ENCODE measurements at regions not wholly inside any gene's neighbourhood (a gene's known extent, or its start where the extent isn't known, plus 50 kb on each side); places are given as distances from the start of the nearest gene placed in this dataset.

DNA sequence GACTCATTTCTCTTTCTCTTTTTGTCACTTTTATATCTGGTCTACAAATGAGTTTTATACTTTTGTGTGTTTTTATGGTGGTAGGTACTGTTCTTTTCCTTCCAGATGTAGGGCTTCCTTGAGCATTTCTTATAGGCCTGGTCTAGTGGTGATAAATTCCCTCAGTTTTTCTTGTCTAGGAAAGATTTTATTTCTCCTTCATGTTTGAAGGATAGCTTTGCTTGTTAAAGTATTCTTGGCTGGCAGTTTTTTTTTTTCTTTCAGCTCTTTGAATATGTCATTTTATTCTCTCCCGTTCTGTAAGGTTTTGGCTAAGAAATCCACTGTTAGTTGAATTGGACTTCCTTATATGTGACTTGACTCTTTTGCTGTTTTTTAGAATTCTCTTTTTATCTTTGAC is 292.7 kb downstream of the RPS24 start:
- DNase-seq, result no peak
- no peaks in the 10 kb centered on the region for H3K36me3 ChIP-seq
- no peak overlapping the region for H3K4me3 ChIP-seq (ENCODE audit: low read depth, low read length)
- no peaks in the 10 kb centered on the region for H3K4me1 ChIP-seq
- H3K27me3 ChIP-seq, result no peaks in the 10 kb centered on the region
- H3K9me3 ChIP-seq, result no peaks in the 10 kb centered on the region
- TF ChIP-seq, protein P1, sequence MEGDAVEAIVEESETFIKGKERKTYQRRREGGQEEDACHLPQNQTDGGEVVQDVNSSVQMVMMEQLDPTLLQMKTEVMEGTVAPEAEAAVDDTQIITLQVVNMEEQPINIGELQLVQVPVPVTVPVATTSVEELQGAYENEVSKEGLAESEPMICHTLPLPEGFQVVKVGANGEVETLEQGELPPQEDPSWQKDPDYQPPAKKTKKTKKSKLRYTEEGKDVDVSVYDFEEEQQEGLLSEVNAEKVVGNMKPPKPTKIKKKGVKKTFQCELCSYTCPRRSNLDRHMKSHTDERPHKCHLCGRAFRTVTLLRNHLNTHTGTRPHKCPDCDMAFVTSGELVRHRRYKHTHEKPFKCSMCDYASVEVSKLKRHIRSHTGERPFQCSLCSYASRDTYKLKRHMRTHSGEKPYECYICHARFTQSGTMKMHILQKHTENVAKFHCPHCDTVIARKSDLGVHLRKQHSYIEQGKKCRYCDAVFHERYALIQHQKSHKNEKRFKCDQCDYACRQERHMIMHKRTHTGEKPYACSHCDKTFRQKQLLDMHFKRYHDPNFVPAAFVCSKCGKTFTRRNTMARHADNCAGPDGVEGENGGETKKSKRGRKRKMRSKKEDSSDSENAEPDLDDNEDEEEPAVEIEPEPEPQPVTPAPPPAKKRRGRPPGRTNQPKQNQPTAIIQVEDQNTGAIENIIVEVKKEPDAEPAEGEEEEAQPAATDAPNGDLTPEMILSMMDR (IDR thresholded peaks at IDR 0.05; ENCODE audit: low read depth, low read length), result no peak

DNA sequence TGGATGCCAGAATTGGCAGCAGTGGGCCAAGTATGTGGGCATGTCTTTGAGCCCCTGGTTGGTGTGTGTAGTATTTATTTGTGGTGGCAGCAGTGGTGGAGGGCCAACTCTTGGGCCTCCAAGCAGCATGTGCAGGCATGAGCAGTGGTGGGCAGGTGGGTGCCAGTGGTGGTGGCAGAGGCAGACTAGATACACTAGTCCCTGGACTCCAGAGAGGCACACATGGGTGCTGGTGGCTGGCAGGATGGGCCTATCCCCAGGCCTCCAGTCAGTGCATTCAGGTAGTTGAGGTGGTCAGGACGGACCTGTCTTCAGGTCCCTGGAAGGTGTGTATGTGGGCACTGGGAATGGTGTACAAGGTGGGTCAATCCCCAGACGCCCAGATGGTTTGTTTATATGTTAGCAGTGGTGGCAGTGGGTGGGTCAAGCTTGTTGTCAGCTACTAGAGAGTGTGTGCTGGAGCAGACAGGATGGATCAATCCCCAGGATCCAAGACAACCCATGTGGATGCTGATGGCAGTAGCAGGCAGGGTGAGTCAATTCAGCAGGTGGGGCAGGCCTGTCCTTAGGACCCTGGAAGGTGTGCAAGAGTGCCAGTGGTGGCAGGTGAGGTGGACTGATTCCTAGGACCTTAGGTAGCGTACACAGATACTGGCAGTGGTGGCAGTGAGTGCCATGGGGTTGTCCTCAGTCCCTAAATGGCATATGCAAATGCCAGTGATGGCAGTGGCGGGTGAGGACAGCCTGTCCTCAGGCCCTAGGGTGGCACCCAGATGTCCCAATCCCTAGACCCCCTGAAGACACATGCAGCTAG is 294.3 kb downstream of the RPS24 start:
- no peaks in the 10 kb centered on the region for H3K4me1 ChIP-seq
- H3K9me3 ChIP-seq, result no peaks in the 10 kb centered on the region
- no peak for DNase-seq
- no peaks in the 10 kb centered on the region for H3K27me3 ChIP-seq
- no peak overlapping the region for H3K4me3 ChIP-seq (ENCODE audit: low read depth, low read length)
- H3K36me3 ChIP-seq, result no peaks in the 10 kb centered on the region
- TF ChIP-seq, protein P1 (IDR thresholded peaks at IDR 0.05; ENCODE audit: low read depth, low read length), result no peak

DNA sequence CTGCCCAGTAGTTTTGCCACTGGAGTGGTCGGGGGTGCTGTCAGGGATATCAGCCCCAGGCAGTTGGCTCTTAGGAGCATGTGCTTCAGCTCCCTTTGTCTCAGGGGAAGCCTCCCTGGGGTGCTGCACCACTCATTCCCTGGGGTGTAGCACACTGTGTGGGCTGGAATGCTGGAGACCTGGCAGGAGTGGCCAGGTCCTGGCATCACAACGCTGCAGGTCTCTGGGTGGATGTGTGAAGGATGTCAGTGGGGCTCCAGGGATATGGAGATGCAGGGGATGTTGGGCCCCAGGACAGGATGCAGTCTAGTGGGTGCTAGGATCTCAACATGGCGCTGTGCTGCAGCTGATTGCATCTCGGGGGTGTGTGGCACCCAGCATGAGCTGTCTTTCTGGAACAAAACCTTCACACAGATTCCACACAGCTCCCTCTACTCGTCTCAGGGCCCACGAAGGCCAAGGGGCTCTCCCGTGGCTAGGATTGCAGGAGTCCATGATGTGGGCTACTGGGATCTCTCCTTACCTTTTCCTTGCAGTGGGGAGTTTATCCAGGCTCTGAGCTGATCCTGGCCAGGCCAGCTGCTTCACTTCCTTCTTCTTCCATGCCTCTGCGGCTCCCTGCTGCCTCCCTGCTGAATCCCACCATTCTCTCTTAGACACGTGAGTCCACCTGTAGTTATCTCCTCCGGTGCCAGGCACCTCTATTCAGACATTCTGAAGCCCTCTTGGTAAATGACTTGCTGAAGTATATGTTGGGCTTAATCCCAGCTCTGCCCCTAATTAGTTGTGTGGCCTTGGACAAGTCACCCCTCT is 295.1 kb downstream of the RPS24 start:
- no peak for DNase-seq
- TF ChIP-seq, protein P1 (IDR thresholded peaks at IDR 0.05; ENCODE audit: low read depth, low read length), result no peak
- H3K36me3 ChIP-seq, result no peaks in the 10 kb centered on the region
- H3K4me1 ChIP-seq, result no peaks in the 10 kb centered on the region
- no peak overlapping the region for H3K4me3 ChIP-seq (ENCODE audit: low read depth, low read length)
- no peaks in the 10 kb centered on the region for H3K27me3 ChIP-seq
- no peaks in the 10 kb centered on the region for H3K9me3 ChIP-seq

DNA sequence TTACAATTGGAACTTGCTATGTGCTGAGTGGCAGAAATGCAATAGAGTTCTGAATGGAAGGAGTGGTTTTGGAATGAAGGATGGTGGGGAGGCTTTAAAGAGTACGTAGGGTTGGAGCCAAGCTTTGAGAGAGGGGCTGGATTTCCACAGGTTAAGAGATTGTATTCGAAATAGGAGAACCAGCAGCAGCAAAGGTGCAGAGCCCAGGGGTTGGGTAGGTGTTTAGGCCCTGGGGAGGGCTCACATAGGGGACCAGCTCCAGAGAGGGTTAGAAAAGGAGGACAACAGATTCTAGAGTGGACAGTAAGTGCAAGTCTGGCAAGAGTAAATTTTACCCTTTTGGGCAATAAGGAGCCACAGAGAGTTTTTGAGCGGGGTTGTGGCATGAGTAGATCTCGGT is 297.2 kb downstream of the RPS24 start:
- TF ChIP-seq, protein P1 (IDR thresholded peaks at IDR 0.05; ENCODE audit: low read depth, low read length), result no peak

DNA sequence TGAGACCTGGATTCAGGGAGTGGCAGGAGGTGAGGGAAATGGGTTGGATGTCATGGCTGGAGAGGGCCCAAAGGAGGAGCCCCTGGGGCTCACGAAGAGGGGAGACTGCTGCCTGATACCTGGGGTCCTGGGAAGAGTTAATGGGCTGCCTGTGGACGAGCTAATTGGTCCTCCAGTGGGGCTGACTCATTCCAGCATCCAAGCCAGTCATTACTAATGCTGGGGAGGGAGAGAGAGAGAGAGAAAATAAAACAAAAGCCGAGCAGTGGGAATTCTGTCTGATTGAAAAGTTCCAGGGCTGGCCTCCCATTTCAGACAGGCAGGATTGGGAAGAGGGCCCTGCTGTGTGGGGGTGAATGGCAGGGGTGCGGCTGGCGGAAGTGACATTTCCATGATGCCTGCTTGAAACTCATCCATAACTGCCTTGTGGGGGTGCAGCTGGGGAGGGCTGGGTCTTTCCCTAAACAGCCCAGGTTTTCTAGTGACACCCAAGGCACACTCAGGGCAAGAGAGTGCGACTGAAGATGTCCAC is 297.8 kb downstream of the RPS24 start:
- Histone ChIP-seq H3K4me3 (ENCODE audit: low read depth, low read length) (no peak overlapping the region), H3K27me3 (no peaks in the 10 kb centered on the region), H3K36me3 (no peaks in the 10 kb centered on the region), H3K9me3 (no peaks in the 10 kb centered on the region), H3K4me1 (peaks cover 6% of the 10 kb centered on the region)
- TF ChIP-seq, protein P1 (IDR thresholded peaks at IDR 0.05; ENCODE audit: low read depth, low read length), result no peak
- DNase-seq, result no peak

More for the DNA sequence above, 297.2 kb downstream of the RPS24 start:
- DNase-seq, result no peak
- H3K27me3 ChIP-seq, result no peaks in the 10 kb centered on the region
- no peaks in the 10 kb centered on the region for H3K9me3 ChIP-seq
- no peaks in the 10 kb centered on the region for H3K36me3 ChIP-seq
- peaks cover 1% of the 10 kb centered on the region; the same call in 1 of the 2 replicates for H3K4me1 ChIP-seq
- no peak overlapping the region for H3K4me3 ChIP-seq (ENCODE audit: low read depth, low read length)
